Activated CD4-positive, alpha-beta T cell treated with anti-CD3 and anti-CD28 coated beads, Interleukin-2, amount 10 ng/mL, durations not matched to agents 24 days and 14 days (primary cell): ENCODE measurements at regions not wholly inside any gene's neighbourhood (a gene's known extent, or its start where the extent isn't known, plus 50 kb on each side); places are given as distances from the start of the nearest gene placed in this dataset.

Experiments
- DNase-seq: peaks from one replicate; pipeline ENCODE4 v3.0.0; 2022
- H3K27ac Mint-ChIP-seq: one replicate; pipeline ENCODE4 v1.8.0; 2022; ENCODE audit warnings: mild to moderate bottlenecking, mixed read lengths
- H3K27me3 Mint-ChIP-seq: one replicate; pipeline ENCODE4 v1.8.0; 2022; ENCODE audit warnings: mixed read lengths
- H3K36me3 Mint-ChIP-seq: one replicate; pipeline ENCODE4 v1.8.0; 2022; ENCODE audit warnings: low read depth, mild to moderate bottlenecking, mixed read lengths
- H3K4me1 Mint-ChIP-seq: one replicate; pipeline ENCODE4 v1.8.0; 2021; ENCODE audit warnings: mixed read lengths
- H3K4me3 Mint-ChIP-seq: one replicate; pipeline ENCODE4 v1.8.0; 2022; ENCODE audit warnings: mild to moderate bottlenecking, moderate library complexity, mixed read lengths
- H3K9me3 Mint-ChIP-seq: one replicate; pipeline ENCODE4 v1.8.0; 2021; ENCODE audit warnings: mixed read lengths
- intact Hi-C: fragments of 100-400 bp; cut with micrococcal nuclease; formaldehyde crosslinking; loops from one replicate; pipeline ENCODE4 v1.15.1; 2023

DNA sequence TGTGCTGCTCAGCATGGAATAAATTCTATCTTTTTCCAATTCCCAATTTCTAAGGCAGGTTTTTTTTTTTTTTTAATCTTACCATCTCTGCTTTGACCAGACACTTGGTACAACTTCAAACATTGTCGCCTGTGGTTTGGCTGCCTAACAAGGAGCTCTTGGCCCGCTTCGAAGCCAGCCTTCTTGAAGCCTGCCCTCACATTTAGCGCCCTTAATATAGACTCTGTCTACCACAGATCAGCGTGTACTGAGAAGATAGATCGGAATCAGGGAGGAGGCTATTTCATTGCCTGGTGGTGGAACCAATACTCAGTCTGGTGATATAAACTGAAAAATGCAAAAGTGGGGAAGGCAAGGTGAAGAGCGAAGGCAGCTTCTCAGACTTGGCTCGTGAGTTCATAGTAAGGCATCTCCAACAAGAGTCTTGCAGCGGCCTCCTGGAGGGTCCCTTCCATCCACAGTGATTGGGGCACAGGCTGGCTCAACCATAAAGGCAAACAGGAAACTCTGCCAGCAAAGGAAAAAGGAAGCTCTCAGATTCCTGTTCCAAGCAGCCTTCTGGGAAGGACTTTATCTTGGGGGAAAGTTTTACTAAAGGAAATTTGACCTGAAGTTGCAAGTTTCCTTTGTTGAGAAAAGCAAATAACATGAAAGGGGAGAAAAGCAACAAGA is 103.2 kb upstream of the BCL2L14 start:
- DNase-seq = no peak
- intact Hi-C loops = no loop called here
- Mint-ChIP-seq H3K27ac (no peak overlapping the region), H3K4me1 (peaks cover 20% of the 10 kb centered on the region), H3K9me3 (peaks cover 6% of the 10 kb centered on the region), H3K27me3 (no peaks in the 10 kb centered on the region), H3K36me3 (peaks cover 16% of the 10 kb centered on the region), H3K4me3 (no peak overlapping the region)

DNA sequence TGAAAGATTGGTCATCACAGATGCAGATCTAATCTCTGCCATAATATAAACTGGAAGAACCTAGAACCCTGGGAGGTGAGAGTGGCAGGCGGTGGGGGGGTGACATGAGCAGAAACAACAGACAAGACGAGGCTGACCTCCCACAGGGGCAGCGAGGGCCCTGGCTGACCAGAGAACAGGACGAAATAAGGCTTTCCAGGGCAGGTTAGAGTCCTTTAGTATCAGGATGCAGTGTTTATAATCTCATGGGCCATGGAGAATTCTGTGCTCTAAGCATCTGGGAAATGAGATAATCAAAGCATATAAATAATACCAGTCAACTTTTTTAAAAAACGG is 102.7 kb upstream of the BCL2L14 start:
- Mint-ChIP-seq H3K27ac (no peak overlapping the region), H3K27me3 (no peaks in the 10 kb centered on the region), H3K4me1 (peaks cover 17% of the 10 kb centered on the region)

DNA sequence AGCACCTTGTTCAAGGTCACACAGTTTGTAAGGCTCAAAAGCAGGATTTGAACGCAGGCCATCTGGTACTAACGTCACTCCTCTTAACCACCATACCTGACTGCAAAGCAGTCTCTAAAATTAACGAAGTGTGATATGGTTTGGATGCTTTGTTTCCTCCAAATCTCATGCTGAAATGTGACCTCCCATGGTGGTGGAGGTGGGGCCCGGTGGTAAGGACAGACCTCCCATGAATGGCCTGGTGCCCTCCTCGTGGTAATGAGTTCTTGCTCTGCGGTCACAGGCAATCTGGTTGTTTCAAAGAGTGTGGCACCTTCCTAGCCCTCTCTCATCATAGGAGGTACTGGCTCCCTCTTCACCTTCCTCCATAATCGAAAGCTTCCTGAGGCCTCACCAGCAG is 102.2 kb upstream of the BCL2L14 start:
- Mint-ChIP-seq H3K27me3 (no peaks in the 10 kb centered on the region), H3K9me3 (peaks cover 6% of the 10 kb centered on the region), H3K27ac (no peak overlapping the region), H3K4me3 (no peak overlapping the region), H3K4me1 (peaks cover 14% of the 10 kb centered on the region), H3K36me3 (peaks cover 14% of the 10 kb centered on the region)
- DNase-seq = no peak
- intact Hi-C loops = no loop called here

More for the DNA sequence above, 102.7 kb upstream of the BCL2L14 start:
- Mint-ChIP-seq H3K9me3 (peaks cover 6% of the 10 kb centered on the region), H3K36me3 (peaks cover 16% of the 10 kb centered on the region), H3K4me3 (no peak overlapping the region)
- intact Hi-C loops = no loop called here
- DNase-seq = no peak

DNA sequence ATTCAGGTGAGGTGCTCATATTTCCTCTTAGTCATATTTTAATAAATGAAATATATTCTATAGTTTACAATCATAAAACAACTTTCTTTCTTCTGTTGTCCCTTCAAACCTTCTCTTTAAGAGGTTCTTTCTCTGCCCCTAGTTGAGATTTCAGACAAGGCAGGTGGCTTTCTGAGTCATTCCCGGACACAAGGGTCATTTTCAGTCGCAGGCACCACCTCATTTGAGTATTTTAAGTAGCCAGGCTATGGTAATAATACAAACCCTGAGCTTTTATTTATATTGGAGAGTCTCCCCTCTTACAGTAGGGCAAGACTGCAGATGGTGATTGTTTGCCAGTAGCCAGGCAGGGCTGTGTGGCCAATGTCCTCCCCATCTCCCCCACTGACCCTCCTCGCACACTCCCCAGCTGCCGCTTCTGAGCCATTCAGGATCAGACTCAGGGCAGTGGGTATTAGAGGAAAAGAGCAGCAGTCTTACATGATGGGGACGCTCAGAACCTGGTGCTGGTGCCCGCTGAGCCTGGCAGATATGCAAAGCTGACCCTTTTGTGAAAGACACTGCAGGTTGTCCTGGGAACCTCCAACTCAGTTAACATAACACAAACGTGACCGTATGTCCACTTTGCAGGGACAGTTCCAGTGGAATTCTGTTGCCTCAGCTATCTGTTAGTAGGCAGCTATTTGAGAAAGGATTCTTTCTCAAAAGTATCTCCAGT is 101.1 kb upstream of the BCL2L14 start:
- no peak for DNase-seq
- Mint-ChIP-seq H3K36me3 (peaks cover 21% of the 10 kb centered on the region), H3K27ac (no peak overlapping the region), H3K9me3 (peaks cover 15% of the 10 kb centered on the region), H3K27me3 (no peaks in the 10 kb centered on the region), H3K4me3 (no peak overlapping the region), H3K4me1 (peaks cover 21% of the 10 kb centered on the region)
- intact Hi-C loops = loop anchor here (1.0 kb wide), 1 partner anchor 10 kb away; no protein-coding TSS in a partner anchor

DNA sequence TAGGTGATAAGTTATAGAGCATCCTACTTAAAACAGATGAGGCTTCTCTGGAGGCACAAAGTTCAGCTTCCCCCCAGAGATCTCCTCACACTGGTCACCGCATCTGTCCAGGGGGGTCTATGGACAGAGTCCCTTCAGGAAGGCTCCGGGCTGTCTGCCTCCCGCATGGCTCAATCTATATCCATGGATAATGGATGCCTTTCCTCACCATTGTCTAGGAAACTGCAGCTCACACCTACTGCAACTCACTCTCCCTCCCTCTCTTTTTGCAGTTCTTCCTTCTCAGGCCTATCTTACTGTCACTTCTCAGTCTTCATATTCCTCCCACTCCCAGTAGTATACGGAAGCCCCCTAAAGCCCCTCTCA is 100.6 kb upstream of the BCL2L14 start:
- H3K9me3 Mint-ChIP-seq = peaks cover 19% of the 10 kb centered on the region
- H3K4me1 Mint-ChIP-seq = peaks cover 22% of the 10 kb centered on the region
- peaks cover 23% of the 10 kb centered on the region for H3K36me3 Mint-ChIP-seq
- intact Hi-C loops = no loop called here
- no peaks in the 10 kb centered on the region for H3K27me3 Mint-ChIP-seq
- no peak overlapping the region for H3K4me3 Mint-ChIP-seq
- no peak for DNase-seq
- H3K27ac Mint-ChIP-seq = peak overlapping the region; percentile 10

DNA sequence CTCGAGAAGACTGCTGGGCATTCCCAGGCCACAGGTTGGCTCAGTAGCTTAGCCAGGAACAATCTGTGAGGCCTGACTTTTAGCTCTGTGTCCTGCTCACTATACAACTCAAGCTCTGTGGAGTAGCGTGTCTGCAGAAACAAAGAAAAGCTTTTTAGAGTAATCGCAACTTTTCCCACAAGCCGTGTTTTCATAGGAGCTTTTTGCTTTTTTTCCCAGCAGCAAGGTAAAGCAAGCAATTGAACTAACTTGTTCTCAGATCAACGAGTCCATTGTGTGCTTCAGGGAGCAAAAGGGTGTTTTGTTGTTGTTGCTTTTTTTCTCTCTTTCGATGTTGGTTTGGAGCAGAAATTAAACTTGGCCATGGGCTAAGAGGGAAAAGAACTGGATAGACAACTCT is 97.3 kb upstream of the BCL2L14 start:
- intact Hi-C loops = no loop called here
- Mint-ChIP-seq H3K36me3 (peaks cover 21% of the 10 kb centered on the region), H3K27ac (no peak overlapping the region), H3K27me3 (no peaks in the 10 kb centered on the region), H3K9me3 (peaks cover 18% of the 10 kb centered on the region), H3K4me3 (no peak overlapping the region), H3K4me1 (peaks cover 16% of the 10 kb centered on the region)
- no peak for DNase-seq

DNA sequence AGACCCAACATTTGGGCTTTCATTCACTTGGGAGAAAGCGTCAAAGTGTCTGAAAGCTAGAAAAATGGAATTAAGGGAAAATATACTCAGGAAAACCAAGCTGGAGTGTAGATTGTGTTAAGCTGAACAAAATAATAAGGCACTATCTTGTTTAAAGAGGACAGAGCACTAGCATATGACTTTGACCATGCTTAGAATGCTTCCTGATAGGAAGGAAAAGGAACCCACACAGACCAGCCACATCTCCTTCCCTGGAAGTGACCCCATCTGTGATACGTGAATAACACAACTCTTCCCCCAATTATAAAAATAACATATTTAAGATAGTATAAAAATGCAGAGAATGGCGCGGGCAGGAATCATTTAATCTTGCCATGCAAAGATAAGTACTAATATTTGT is 94.7 kb upstream of the BCL2L14 start:
- Mint-ChIP-seq H3K36me3 (peaks cover 24% of the 10 kb centered on the region), H3K4me3 (no peak overlapping the region), H3K27ac (no peak overlapping the region), H3K4me1 (peaks cover 34% of the 10 kb centered on the region), H3K9me3 (peaks cover 29% of the 10 kb centered on the region), H3K27me3 (no peaks in the 10 kb centered on the region)
- intact Hi-C loops = no loop called here
- DNase-seq = no peak

DNA sequence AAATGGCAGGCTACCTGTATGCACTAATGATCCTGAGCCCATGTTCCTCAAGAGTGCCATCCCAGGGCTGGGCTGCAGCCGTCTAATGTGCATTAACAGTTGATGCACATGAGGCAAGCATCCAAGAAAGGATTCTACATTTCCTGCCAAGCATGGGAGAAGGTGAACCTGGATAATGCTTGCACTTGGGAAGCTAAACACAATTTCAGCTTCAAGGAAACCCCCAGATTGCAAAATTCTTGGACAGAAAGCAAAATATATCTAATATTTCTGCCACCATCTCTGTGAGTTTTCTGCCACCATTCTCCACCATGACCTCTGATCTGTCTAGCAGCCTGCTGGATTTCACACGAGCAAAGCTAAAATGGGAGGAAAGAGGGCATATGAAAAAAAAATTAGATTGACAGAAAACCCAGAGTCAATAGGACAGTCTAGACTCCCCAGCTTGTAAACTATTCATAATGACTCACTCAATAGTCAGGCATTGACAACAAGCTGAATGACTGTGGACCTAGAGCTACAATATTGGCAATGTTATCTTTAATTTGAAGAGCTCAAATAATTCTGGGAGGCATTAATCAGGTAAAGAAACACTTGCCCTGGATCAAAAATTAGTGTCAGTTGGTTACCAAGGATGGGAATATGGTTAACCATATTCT is 91.9 kb upstream of the BCL2L14 start:
- intact Hi-C loops = loop anchor here (1.0 kb wide), 1 partner anchor 10 kb away; no protein-coding TSS in a partner anchor
- Mint-ChIP-seq H3K9me3 (peaks cover 45% of the 10 kb centered on the region), H3K36me3 (peaks cover 38% of the 10 kb centered on the region), H3K4me1 (peaks cover 58% of the 10 kb centered on the region), H3K4me3 (no peak overlapping the region), H3K27me3 (no peaks in the 10 kb centered on the region), H3K27ac (peak overlapping the region; percentile 99)
- DNase-seq = no peak

DNA sequence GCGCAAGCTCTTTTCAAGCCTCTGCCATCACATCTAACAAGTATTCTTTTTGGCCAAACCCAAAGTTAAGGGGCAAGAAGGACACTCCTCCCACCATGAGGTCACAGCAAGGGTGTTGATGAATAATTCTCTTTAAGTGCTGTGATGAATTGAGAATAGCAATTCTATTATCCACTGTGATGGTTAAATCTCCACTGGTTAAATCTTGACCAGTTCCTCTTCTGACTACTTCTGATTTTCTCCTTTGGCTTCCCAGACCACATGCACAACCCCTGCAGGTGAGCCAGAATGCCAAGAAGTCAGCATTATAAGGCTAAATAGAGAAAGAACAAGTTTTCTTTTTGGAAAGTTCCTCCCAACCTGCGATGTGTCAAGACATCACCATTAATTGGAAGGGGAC is 90.6 kb upstream of the BCL2L14 start:
- Mint-ChIP-seq H3K27me3 (no peaks in the 10 kb centered on the region), H3K27ac (peak overlapping the region; percentile 99), H3K4me1 (peaks cover 60% of the 10 kb centered on the region), H3K9me3 (peaks cover 35% of the 10 kb centered on the region), H3K4me3 (peak overlapping the region; percentile 32), H3K36me3 (peaks cover 32% of the 10 kb centered on the region)
- DNase-seq = no peak
- intact Hi-C loops = no loop called here

DNA sequence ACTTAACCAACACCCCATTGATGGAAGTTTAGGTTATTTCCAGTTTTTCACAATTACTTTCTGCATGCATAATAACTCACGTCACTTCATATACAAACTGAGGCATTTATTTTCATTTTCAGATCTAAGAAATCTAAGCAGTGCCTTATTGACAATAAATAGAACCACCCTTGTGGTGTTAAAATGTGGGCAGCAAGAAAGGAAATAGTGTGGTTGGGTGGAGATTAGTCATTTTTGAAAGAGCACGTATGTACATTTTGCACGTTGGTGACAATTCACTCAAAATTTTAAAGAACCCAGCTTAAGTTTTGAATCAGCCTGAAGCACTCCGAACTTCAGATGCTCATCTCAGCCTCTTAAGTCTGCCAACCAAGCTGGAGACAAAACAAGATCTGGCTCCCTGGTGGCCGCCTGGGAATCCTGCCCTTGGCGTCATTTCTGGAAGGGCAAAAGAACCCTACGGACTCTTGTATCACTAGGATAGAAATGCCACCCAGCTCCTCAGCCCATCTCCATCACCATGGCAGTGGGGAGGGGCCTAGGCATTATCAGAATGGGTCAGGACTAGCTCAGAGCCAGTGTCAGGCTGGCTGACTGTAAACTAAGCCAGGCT is 89.5 kb upstream of the BCL2L14 start:
- peak overlapping the region; percentile 99 for H3K27ac Mint-ChIP-seq
- no peaks in the 10 kb centered on the region for H3K27me3 Mint-ChIP-seq
- peaks cover 32% of the 10 kb centered on the region for H3K9me3 Mint-ChIP-seq
- peak overlapping the region; percentile 68 for H3K4me3 Mint-ChIP-seq
- DNase-seq = peak; percentile 92
- peaks cover 62% of the 10 kb centered on the region for H3K4me1 Mint-ChIP-seq
- peaks cover 35% of the 10 kb centered on the region for H3K36me3 Mint-ChIP-seq
- intact Hi-C loops = loop anchor here (1.0 kb wide), 7 partner anchors 23 to 330 kb away; no protein-coding TSS in a partner anchor

DNA sequence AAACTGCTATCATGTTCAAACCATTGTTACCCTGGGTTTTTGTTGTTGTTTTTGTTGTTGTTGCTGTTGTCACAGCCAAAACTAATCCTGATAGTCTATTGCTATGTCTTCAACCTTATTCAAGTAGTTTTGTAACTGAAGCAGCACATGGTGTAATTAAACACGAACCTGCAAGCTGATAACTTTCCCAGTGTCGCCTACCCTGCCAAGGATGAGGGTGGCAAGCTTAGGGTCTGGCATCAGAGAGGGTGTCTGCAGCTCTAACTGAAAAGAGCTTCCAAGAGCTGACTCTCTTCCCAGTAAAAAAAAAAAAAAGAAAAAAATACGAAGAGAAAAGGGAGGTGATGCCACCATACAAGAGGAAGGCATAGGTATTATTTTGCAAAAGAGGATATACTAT is 86.3 kb upstream of the BCL2L14 start:
- intact Hi-C loops = no loop called here
- peaks cover 33% of the 10 kb centered on the region for H3K9me3 Mint-ChIP-seq
- peaks cover 46% of the 10 kb centered on the region for H3K36me3 Mint-ChIP-seq
- H3K27me3 Mint-ChIP-seq = no peaks in the 10 kb centered on the region
- no peak for DNase-seq
- peaks cover 53% of the 10 kb centered on the region for H3K4me1 Mint-ChIP-seq
- H3K27ac Mint-ChIP-seq = peak overlapping the region; percentile 99
- no peak overlapping the region for H3K4me3 Mint-ChIP-seq

DNA sequence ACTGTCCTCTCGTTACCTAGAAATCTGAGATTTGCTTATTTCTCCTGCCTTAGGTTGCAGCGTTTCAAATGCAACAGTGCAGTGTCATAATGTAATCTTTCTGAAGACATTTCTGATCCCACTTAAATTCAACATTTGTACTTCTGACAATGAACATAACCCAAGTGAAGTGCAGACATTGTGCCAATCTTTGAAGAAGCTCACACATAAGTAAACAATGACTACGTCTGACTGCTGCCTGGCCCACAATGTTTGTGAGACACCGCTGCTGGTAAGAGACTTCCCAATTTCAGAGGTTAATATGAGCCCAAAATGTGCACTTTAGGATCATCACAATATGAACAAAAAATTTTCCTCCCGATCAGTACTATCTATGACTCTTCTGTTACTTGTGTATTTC is 84.6 kb upstream of the BCL2L14 start:
- Mint-ChIP-seq H3K27ac (no peak overlapping the region), H3K4me1 (peaks cover 38% of the 10 kb centered on the region), H3K9me3 (peaks cover 31% of the 10 kb centered on the region), H3K36me3 (peaks cover 43% of the 10 kb centered on the region), H3K27me3 (no peaks in the 10 kb centered on the region), H3K4me3 (no peak overlapping the region)
- intact Hi-C loops = no loop called here
- no peak for DNase-seq

DNA sequence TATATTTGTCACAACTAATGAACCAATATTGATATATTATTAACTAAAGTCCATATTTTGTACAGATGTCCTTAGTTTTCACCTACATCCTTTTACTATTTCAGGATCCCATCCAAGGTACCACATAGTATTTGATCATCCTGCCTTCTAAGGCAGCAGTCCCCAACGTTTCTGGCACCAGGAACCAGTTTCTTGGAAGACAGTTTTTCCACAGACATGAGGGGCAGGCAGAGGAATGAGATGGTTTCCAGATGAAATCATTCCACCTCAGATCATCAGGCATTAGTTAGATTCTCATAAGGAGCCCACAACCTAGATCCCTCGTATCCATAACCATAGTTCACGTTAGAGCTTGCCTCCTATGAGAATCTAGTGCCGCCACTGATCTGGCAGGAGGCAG is 82.8 kb upstream of the BCL2L14 start:
- Mint-ChIP-seq H3K36me3 (peaks cover 46% of the 10 kb centered on the region), H3K27me3 (no peaks in the 10 kb centered on the region), H3K4me1 (peaks cover 31% of the 10 kb centered on the region), H3K4me3 (no peak overlapping the region), H3K27ac (no peak overlapping the region), H3K9me3 (peaks cover 32% of the 10 kb centered on the region)
- intact Hi-C loops = no loop called here
- no peak for DNase-seq

DNA sequence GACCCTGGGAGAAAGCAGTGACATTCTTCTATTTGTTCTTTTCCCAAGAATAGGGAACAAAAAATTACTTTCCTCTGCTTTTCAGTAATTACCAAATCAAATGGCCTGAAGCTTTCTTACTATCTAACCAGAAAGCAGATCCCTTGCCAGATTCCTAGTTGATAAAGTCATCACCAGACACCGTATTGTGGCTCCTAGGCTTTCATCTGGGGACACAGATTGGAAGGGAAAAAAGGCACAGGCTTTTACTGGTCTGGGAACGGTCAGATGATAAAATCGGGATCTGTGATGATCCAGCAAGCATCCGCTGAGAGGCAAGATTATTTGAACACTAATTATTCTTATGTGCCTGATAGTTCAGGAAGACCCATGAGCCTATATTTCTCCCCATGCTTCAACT is 79.1 kb upstream of the BCL2L14 start:
- intact Hi-C loops = no loop called here
- H3K4me3 Mint-ChIP-seq = no peak overlapping the region
- DNase-seq = no peak
- H3K27me3 Mint-ChIP-seq = no peaks in the 10 kb centered on the region
- H3K27ac Mint-ChIP-seq = no peak overlapping the region
- peaks cover 15% of the 10 kb centered on the region for H3K4me1 Mint-ChIP-seq
- peaks cover 21% of the 10 kb centered on the region for H3K9me3 Mint-ChIP-seq
- H3K36me3 Mint-ChIP-seq = peaks cover 30% of the 10 kb centered on the region
